HG02852 (cell line): ENCODE measurements at regions not wholly inside any gene's neighbourhood (a gene's known extent, or its start where the extent isn't known, plus 50 kb on each side); places are given as distances from the start of the nearest gene placed in this dataset.

Experiments
- ATAC-seq: cut with Tn5 transposase; IDR thresholded peaks from one replicate; pipeline ENCODE4 v1.9.1; 2021; ENCODE audit warnings: mild to moderate bottlenecking, moderate library complexity; ENCODE audit not compliant: unreplicated experiment

- ATAC-seq = no peak
These were observed 174.6 kb downstream of the WDR11 start for GRCh38 chr10:121025731-121026130.

- ATAC-seq = no peak
These were observed 176.2 kb downstream of the WDR11 start for GRCh38 chr10:121027371-121027770.

- no peak for ATAC-seq
These were observed 181.3 kb downstream of the WDR11 start for GRCh38 chr10:121032460-121032859.

GRCh38 chr10:121033366-121033765 lies 182.2 kb downstream of the WDR11 start:
- no peak for ATAC-seq

- ATAC-seq = no peak
These were observed 185.3 kb downstream of the WDR11 start for GRCh38 chr10:121036431-121036830.

- no peak for ATAC-seq
These were observed 190.3 kb downstream of the WDR11 start for GRCh38 chr10:121041499-121041898.

GRCh38 chr10:121041906-121042305 lies 190.7 kb downstream of the WDR11 start:
- no peak for ATAC-seq

- ATAC-seq = no peak
These were observed 191.2 kb downstream of the WDR11 start for GRCh38 chr10:121042342-121042741.

- no peak for ATAC-seq
These were observed 192.1 kb downstream of the WDR11 start for GRCh38 chr10:121043124-121043849.

- ATAC-seq = no peak
These were observed 197.6 kb downstream of the WDR11 start for GRCh38 chr10:121048749-121049148.

GRCh38 chr10:121049489-121049888 lies 198.3 kb downstream of the WDR11 start:
- ATAC-seq = no peak

GRCh38 chr10:121049923-121050322 lies 198.8 kb downstream of the WDR11 start:
- no peak for ATAC-seq

GRCh38 chr10:121051171-121051570 lies 200.0 kb downstream of the WDR11 start:
- no peak for ATAC-seq

- no peak for ATAC-seq
These were observed 200.6 kb downstream of the WDR11 start for GRCh38 chr10:121051696-121052279.

GRCh38 chr10:121053151-121053550 lies 202.0 kb downstream of the WDR11 start:
- ATAC-seq = no peak

GRCh38 chr10:121054874-121055273 lies 203.7 kb downstream of the WDR11 start:
- no peak for ATAC-seq

GRCh38 chr10:121057269-121057668 lies 206.1 kb downstream of the WDR11 start:
- no peak for ATAC-seq

- ATAC-seq = no peak
These were observed 206.9 kb downstream of the WDR11 start for GRCh38 chr10:121058082-121058481.

GRCh38 chr10:121059351-121059750 lies 208.2 kb downstream of the WDR11 start:
- ATAC-seq = no peak

- ATAC-seq = no peak
These were observed 211.0 kb downstream of the WDR11 start for GRCh38 chr10:121062115-121062514.

GRCh38 chr10:121063744-121064143 lies 212.6 kb downstream of the WDR11 start:
- no peak for ATAC-seq

- ATAC-seq = no peak
These were observed 213.3 kb downstream of the WDR11 start for GRCh38 chr10:121064491-121064890.

- ATAC-seq = no peak
These were observed 214.2 kb downstream of the WDR11 start for GRCh38 chr10:121065330-121065729.
